Jurkat, Clone E6-1 (cell line): ENCODE measurements at regions not wholly inside any gene's neighbourhood (a gene's known extent, or its start where the extent isn't known, plus 50 kb on each side); places are given as distances from the start of the nearest gene placed in this dataset.

ENCODE experiments used
- DNase-seq: peaks from one replicate; pipeline ENCODE4 v3.0.0-alpha.2; 2011; ENCODE audit warnings: low read depth, low spot score
- H3K4me3 ChIP-seq: 2 replicates; pipeline ENCODE4 v1.5.1; 2011; ENCODE audit warnings: mild to moderate bottlenecking, low read length, control low read depth, moderate library complexity

GRCh38 chr4:188484256-188484655 lies 345.0 kb downstream of the TRIML1 start:
- no peak for DNase-seq
- H3K4me3 ChIP-seq = no peak overlapping the region

- H3K4me3 ChIP-seq = no peak overlapping the region
Measured at GRCh38 chr4:188485906-188486305, 346.7 kb downstream of the TRIML1 start.

GRCh38 chr4:188492886-188493285 lies 353.6 kb downstream of the TRIML1 start:
- no peak for DNase-seq
- H3K4me3 ChIP-seq = no peak overlapping the region

More at GRCh38 chr4:188485906-188486305, 346.7 kb downstream of the TRIML1 start:
- DNase-seq = no peak

GRCh38 chr4:188495169-188495568 lies 355.9 kb downstream of the TRIML1 start:
- DNase-seq = no peak
- H3K4me3 ChIP-seq = no peak overlapping the region

- no peak for DNase-seq
Measured at GRCh38 chr4:188511431-188511830, 372.2 kb downstream of the TRIML1 start.

GRCh38 chr4:188532751-188533150 lies 393.5 kb downstream of the TRIML1 start:
- no peak overlapping the region for H3K4me3 ChIP-seq
- no peak for DNase-seq

More at GRCh38 chr4:188511431-188511830, 372.2 kb downstream of the TRIML1 start:
- H3K4me3 ChIP-seq = no peak overlapping the region

GRCh38 chr4:188534297-188534696 lies 395.1 kb downstream of the TRIML1 start:
- DNase-seq = no peak
- H3K4me3 ChIP-seq = no peak overlapping the region

GRCh38 chr4:188534917-188535316 lies 395.7 kb downstream of the TRIML1 start:
- H3K4me3 ChIP-seq = no peak overlapping the region
- no peak for DNase-seq

GRCh38 chr4:188536826-188537225 lies 397.6 kb downstream of the TRIML1 start:
- no peak for DNase-seq
- no peak overlapping the region for H3K4me3 ChIP-seq

GRCh38 chr4:188550296-188550695 lies 411.1 kb downstream of the TRIML1 start:
- no peak for DNase-seq
- H3K4me3 ChIP-seq = no peak overlapping the region

GRCh38 chr4:188551156-188551555 lies 411.9 kb downstream of the TRIML1 start:
- no peak overlapping the region for H3K4me3 ChIP-seq
- no peak for DNase-seq

- no peak for DNase-seq
- no peak overlapping the region for H3K4me3 ChIP-seq
Measured at GRCh38 chr4:188552741-188553275, 413.6 kb downstream of the TRIML1 start.

- no peak overlapping the region for H3K4me3 ChIP-seq
- DNase-seq = no peak
Measured at GRCh38 chr4:188554413-188554812, 415.2 kb downstream of the TRIML1 start.

- DNase-seq = no peak
- H3K4me3 ChIP-seq = no peak overlapping the region
Measured at GRCh38 chr4:188573104-188573503, 433.9 kb downstream of the TRIML1 start.

GRCh38 chr4:188578657-188579056 lies 439.4 kb downstream of the TRIML1 start:
- DNase-seq = no peak
- no peak overlapping the region for H3K4me3 ChIP-seq

GRCh38 chr4:188596021-188596420 lies 456.8 kb downstream of the TRIML1 start:
- no peak overlapping the region for H3K4me3 ChIP-seq
- DNase-seq = no peak

- no peak overlapping the region for H3K4me3 ChIP-seq
- no peak for DNase-seq
Measured at GRCh38 chr4:188603646-188604045, 464.4 kb downstream of the TRIML1 start.

- H3K4me3 ChIP-seq = no peak overlapping the region
- DNase-seq = no peak
Measured at GRCh38 chr4:188606635-188607034, 467.4 kb downstream of the TRIML1 start.

GRCh38 chr4:188611143-188611542 lies 471.9 kb downstream of the TRIML1 start:
- no peak for DNase-seq
- H3K4me3 ChIP-seq = no peak overlapping the region

- no peak for DNase-seq
Measured at GRCh38 chr4:188612659-188613058, 473.4 kb downstream of the TRIML1 start.

GRCh38 chr4:188613976-188614375 lies 474.7 kb downstream of the TRIML1 start:
- no peak for DNase-seq
- no peak overlapping the region for H3K4me3 ChIP-seq

More at GRCh38 chr4:188612659-188613058, 473.4 kb downstream of the TRIML1 start:
- no peak overlapping the region for H3K4me3 ChIP-seq
